ENCODE measurements at regions not wholly inside any gene's neighbourhood (a gene's known extent, or its start where the extent isn't known, plus 50 kb on each side); places are given as distances from the start of the nearest gene placed in this dataset.

- no peak for TF ChIP-seq CEBPB (IDR thresholded peaks at IDR 0.05)
- TF ChIP-seq YY1 (IDR thresholded peaks at IDR 0.05; ENCODE audit: low read depth): no peak
- TF ChIP-seq REST (IDR thresholded peaks at IDR 0.05; ENCODE audit: low read depth): no peak
- TF ChIP-seq RAD21 (IDR thresholded peaks at IDR 0.05; ENCODE audit: low read depth): no peak
- no peak for TF ChIP-seq TCF12 (IDR thresholded peaks at IDR 0.05; ENCODE audit: low read depth)
- no peak for TF ChIP-seq EP300 (IDR thresholded peaks at IDR 0.05; ENCODE audit: borderline replicate concordance)
- TF ChIP-seq TAF1 (IDR thresholded peaks at IDR 0.05; ENCODE audit: low read depth): no peak
- no peak for TF ChIP-seq CREB1 (IDR thresholded peaks at IDR 0.05; ENCODE audit: low read depth)
- no peak for TF ChIP-seq MAX (IDR thresholded peaks at IDR 0.05)
- no peak for TF ChIP-seq EGR1 (IDR thresholded peaks at IDR 0.05)
Measured at GRCh38 chr21:27703791-27704190, 736.9 kb upstream of the ADAMTS5 start.

Measured in Ishikawa (cell line).